AG04450 (cell line): ENCODE measurements at regions not wholly inside any gene's neighbourhood (a gene's known extent, or its start where the extent isn't known, plus 50 kb on each side); places are given as distances from the start of the nearest gene placed in this dataset.

Source experiments
- CTCF ChIA-PET: fragments of 300-600, 350-600 bp; formaldehyde crosslinking; extraction: SDS; loops from one replicate; lab custom pipeline; 2022; ENCODE audit warnings: antibody characterized with exemption, inconsistent platforms; lab: Charles Lee
- POLR2A ChIA-PET: fragments of 350-600 bp; formaldehyde crosslinking; extraction: SDS; loops from one replicate; lab custom pipeline; 2021; ENCODE audit warnings: antibody characterized with exemption, inconsistent platforms; lab: Yijun Ruan, JAX
- DNase-seq: peaks from one replicate; pipeline ENCODE4 v3.0.0-alpha.2; 2011; ENCODE audit warnings: low read depth, low spot score
- H3K27ac ChIP-seq: one replicate; pipeline ENCODE4 v1.5.1; 2012; ENCODE audit warnings: low read depth, low read length, control low read depth
- H3K27me3 ChIP-seq: one replicate; pipeline ENCODE4 v1.6.0; 2012; ENCODE audit warnings: low read length; ENCODE audit not compliant: control insufficient read depth, insufficient read depth
- H3K4me3 ChIP-seq: 2 replicates; pipeline ENCODE4 v1.5.1; 2011; ENCODE audit warnings: mild to moderate bottlenecking, low read depth, low read length, control low read depth
- H3K9me3 ChIP-seq: 2 replicates; pipeline ENCODE4 v1.5.1; 2012; ENCODE audit warnings: low read length; ENCODE audit not compliant: control insufficient read depth, insufficient read depth
- TF ChIP-seq, protein P1 (sequence below): IDR thresholded peaks from 2 replicates; pipeline ENCODE4 v1.5.1; 2011; ENCODE audit warnings: low read depth, low read length, control low read depth, inconsistent platforms

DNA sequence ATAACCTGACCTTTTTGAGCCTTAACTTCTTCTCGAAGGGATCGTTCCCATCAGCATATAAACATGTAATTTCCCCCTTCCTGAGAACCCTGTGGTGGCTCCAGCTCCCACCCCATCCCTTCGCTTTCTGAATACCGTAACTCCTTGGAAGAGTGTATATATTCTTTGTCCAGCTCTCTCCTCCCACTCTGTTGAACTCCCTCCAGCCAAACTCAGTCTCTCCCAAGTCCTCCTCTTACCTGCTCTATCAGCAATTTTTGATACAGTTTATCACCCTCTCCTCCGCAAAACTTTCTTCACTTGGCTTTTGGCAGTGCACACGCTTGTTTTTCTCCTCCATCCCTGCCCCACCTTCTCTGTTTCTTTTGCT lies 109.9 kb upstream of the SLC25A33 start:
- ChIA-PET CTCF (interaction anchor here (1.8 kb wide), 1 partner anchor 26 kb away, joined by 7 read pairs; no protein-coding TSS in a partner anchor), POLR2A (no interaction called here)
- H3K27ac ChIP-seq, result no peak overlapping the region

DNA sequence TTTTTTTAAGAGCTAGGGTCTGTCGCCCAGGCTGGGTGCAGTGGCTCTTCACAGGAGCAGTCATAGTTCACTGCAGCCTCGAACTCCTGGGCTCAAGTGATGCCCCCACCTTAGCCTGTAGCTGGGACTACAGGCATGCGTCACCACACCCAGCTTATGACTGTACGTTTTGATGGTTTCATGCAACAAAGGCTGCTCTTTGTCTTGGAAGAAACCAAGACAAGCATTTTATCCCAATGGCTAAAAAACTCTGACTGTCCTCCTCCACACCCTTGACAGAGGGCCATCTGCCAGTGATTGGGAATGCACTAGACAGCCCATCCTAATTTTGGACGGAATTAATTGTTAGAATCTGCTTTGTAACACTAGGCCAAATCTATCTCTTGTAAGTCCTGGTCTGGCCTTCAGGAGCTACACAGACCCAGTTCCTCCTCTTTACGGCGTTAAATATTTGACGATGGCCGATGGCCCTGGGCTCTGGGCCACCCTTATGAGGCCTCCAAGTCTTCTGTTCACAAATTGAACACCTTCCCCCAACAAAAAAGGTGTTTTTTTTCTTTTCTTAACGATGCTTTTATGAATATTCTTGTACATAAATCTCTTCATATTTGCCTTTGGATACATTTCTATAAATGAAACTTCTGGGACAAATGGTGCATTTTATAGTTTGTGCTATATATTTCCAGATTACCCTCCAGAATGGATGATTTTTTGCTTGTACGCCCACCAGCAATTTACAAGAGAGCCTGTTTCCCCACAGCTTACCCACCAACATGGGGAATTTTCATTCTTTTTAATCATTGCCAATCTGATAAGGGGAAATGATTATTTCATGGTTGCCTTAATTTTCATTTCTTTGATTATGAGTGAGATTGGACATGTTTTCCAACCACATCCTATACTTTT lies 104.8 kb upstream of the SLC25A33 start:
- ChIA-PET POLR2A (no interaction called here), CTCF (interaction anchor here (1.2 kb wide), 1 partner anchor 21 kb away, joined by 4 read pairs; no protein-coding TSS in a partner anchor)
- DNase-seq, result no peak

More for the DNA sequence above, 109.9 kb upstream of the SLC25A33 start:
- DNase-seq, result no peak
- TF ChIP-seq, protein P1, sequence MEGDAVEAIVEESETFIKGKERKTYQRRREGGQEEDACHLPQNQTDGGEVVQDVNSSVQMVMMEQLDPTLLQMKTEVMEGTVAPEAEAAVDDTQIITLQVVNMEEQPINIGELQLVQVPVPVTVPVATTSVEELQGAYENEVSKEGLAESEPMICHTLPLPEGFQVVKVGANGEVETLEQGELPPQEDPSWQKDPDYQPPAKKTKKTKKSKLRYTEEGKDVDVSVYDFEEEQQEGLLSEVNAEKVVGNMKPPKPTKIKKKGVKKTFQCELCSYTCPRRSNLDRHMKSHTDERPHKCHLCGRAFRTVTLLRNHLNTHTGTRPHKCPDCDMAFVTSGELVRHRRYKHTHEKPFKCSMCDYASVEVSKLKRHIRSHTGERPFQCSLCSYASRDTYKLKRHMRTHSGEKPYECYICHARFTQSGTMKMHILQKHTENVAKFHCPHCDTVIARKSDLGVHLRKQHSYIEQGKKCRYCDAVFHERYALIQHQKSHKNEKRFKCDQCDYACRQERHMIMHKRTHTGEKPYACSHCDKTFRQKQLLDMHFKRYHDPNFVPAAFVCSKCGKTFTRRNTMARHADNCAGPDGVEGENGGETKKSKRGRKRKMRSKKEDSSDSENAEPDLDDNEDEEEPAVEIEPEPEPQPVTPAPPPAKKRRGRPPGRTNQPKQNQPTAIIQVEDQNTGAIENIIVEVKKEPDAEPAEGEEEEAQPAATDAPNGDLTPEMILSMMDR, result no peak
- Histone ChIP-seq H3K9me3 (no peaks in the 10 kb centered on the region), H3K4me3 (peak overlapping the region; percentile 71), H3K27me3 (peaks cover 4% of the 10 kb centered on the region)

DNA sequence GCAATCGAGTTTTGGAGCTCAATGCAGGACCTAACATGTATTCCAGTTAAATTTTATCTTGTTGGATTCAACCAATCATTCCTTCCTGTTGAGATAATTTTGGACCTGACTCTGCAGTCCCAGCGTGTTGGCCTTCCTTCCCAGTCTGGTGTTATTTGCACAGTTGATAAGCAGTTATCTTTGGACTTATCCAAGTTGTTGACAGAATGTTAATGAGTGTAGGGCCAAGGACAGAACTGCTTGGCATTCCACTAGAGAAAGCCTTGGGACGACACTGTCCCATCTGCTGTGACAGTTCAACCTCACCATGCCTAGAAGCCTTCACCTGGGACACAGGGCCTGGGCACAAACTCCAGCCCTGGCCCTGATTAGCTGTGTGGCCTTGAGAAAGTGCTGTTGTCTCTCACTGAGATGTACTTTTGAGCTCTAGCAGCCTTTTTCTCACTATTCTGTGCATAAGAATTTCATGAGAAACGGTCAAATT lies 104.1 kb upstream of the SLC25A33 start:
- no peak for DNase-seq
- ChIA-PET CTCF (no interaction called here), POLR2A (no interaction called here)
- H3K27ac ChIP-seq, result no peak overlapping the region
- H3K9me3 ChIP-seq, result no peaks in the 10 kb centered on the region
- TF ChIP-seq, protein P1, result no peak
- H3K27me3 ChIP-seq, result no peaks in the 10 kb centered on the region
- no peak overlapping the region for H3K4me3 ChIP-seq

More for the DNA sequence above, 104.8 kb upstream of the SLC25A33 start:
- TF ChIP-seq, protein P1, result no peak
- Histone ChIP-seq H3K27me3 (no peaks in the 10 kb centered on the region), H3K4me3 (no peak overlapping the region), H3K9me3 (no peaks in the 10 kb centered on the region), H3K27ac (no peak overlapping the region)

DNA sequence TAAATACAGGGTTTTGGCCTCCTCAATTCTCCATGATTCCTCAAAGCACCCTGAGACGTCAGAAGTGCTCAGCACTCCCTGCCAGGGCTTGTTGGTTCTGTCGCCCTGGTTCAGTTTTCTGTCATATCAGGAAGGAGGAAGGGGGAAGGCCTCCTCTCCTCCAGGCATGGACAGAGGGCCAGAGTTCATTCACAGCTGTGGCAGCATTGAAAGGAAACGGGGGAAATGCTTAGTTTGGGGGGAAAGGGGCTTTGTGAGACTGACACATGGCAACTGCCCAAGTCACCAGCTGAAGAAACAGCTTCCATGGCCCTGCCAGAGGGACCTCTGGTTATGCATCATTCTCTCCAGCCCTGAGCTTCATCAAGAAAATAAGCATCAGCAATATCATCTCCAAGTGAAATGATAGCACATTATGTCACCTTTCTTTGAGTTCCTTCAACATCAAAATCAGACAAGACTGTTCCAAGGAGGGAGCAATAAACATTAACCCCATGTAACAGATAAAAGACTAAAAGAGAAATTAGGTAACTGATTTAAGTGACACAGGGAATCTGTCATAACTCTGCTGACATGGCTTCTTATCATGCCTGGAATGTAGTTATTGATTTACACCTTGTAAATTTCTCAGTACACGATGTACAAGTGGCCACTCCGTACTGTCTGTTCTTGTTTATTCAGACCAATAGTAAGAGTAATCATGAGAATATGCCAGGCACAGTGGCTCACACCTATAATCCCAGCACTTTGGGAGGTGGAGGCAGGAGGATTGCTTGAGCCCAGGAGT lies 103.2 kb upstream of the SLC25A33 start:
- DNase-seq, result no peak
- ChIA-PET CTCF (no interaction called here), POLR2A (no interaction called here)
- H3K9me3 ChIP-seq, result no peaks in the 10 kb centered on the region
- TF ChIP-seq, protein P1, result no peak
- no peak overlapping the region for H3K27ac ChIP-seq
- no peak overlapping the region for H3K4me3 ChIP-seq
- no peaks in the 10 kb centered on the region for H3K27me3 ChIP-seq
